Caco-2 (cell line): ENCODE measurements at regions not wholly inside any gene's neighbourhood (a gene's known extent, or its start where the extent isn't known, plus 50 kb on each side); places are given as distances from the start of the nearest gene placed in this dataset.

Experiments
- BruUV-seq: library from RNA; stranded (reverse); fragments of 400-500 nt; replicated peaks from 2 replicates; lab custom pipeline; 2021; lab: Mats Ljungman, UMichigan
- CTCF ChIA-PET: fragments of 300-600 bp; sonication (Branson Sonifier 250); formaldehyde crosslinking; loops from one replicate; lab custom pipeline; 2022; ENCODE audit warnings: antibody characterized with exemption; lab: Charles Lee
- POLR2A ChIA-PET: fragments of 300-600 bp; sonication (Branson Sonifier 250); formaldehyde crosslinking; loops from one replicate; lab custom pipeline; 2022; ENCODE audit warnings: antibody characterized with exemption; lab: Charles Lee
- DNase-seq, 2 experiments: peaks; one replicate each; pipeline versions ENCODE4 v3.0.0 to v3.0.0-alpha.2; 2020 to 2022
- H3K27me3 ChIP-seq: replicated peaks from 2 replicates; pipeline ENCODE4 v1.6.0; 2011; ENCODE audit warnings: low read length; ENCODE audit not compliant: control insufficient read depth, insufficient read depth
- H3K36me3 ChIP-seq: 2 replicates; pipeline ENCODE4 v1.5.1; 2011; ENCODE audit warnings: low read length; ENCODE audit not compliant: control insufficient read depth, insufficient read depth
- H3K4me1 ChIP-seq: fragments of 250-450 bp; sonication (Bioruptor Pico); 2 replicates; pipeline ENCODE4 v1.5.1; 2020; ENCODE audit warnings: mild to moderate bottlenecking
- H3K4me3 ChIP-seq: 2 replicates; pipeline ENCODE4 v1.5.1; 2011; ENCODE audit warnings: low read depth, mild to moderate bottlenecking, control low read depth, low read length
- H3K9me3 ChIP-seq: fragments of 250-450 bp; sonication (Bioruptor Pico); 2 replicates; pipeline ENCODE4 v1.5.1; 2020; ENCODE audit warnings: mild to moderate bottlenecking, moderate library complexity
- H3K27ac Mint-ChIP-seq: one replicate; pipeline ENCODE4 v1.8.0; 2022; ENCODE audit warnings: mixed read lengths; ENCODE audit not compliant: unreplicated experiment
- H3K27me3 Mint-ChIP-seq: one replicate; pipeline ENCODE4 v1.8.0; 2022; ENCODE audit warnings: mixed read lengths; ENCODE audit not compliant: insufficient read depth, unreplicated experiment
- H3K36me3 Mint-ChIP-seq: one replicate; pipeline ENCODE4 v1.8.0; 2022; ENCODE audit warnings: mild to moderate bottlenecking, mixed read lengths; ENCODE audit not compliant: insufficient read depth, unreplicated experiment
- H3K4me1 Mint-ChIP-seq: one replicate; pipeline ENCODE4 v1.8.0; 2022; ENCODE audit warnings: low read depth, mixed read lengths; ENCODE audit not compliant: unreplicated experiment
- H3K4me3 Mint-ChIP-seq: one replicate; pipeline ENCODE4 v1.8.0; 2022; ENCODE audit warnings: mild to moderate bottlenecking, moderate library complexity, mixed read lengths; ENCODE audit not compliant: unreplicated experiment
- H3K9me3 Mint-ChIP-seq: one replicate; pipeline ENCODE4 v1.8.0; 2022; ENCODE audit warnings: mixed read lengths; ENCODE audit not compliant: unreplicated experiment
- CTCF ChIP-seq, 2 experiments: fragments of 200-600 bp in 1 of 2; IDR thresholded peaks; 1 replicate in 1 of 2; 2 replicates in 1 of 2; pipeline versions ENCODE4 v1.5.1 to v1.8.0; 2011 to 2022; ENCODE audit warnings: antibody characterized with exemption in 1 of 2, control low read depth in 1 of 2, inconsistent platforms in 1 of 2, low read depth in 1 of 2, low read length in 1 of 2, mild to moderate bottlenecking in 1 of 2, moderate library complexity in 1 of 2; ENCODE audit not compliant: insufficient read depth in 1 of 2, severe bottlenecking in 1 of 2, unreplicated experiment in 1 of 2
- intact Hi-C: fragments of 100-400 bp; cut with micrococcal nuclease; formaldehyde crosslinking; loops from one replicate; pipeline ENCODE4 v1.10.0; 2022; ENCODE audit not compliant: unreplicated experiment

- Histone ChIP-seq H3K4me1 (no peaks in the 10 kb centered on the region), H3K9me3 (no peaks in the 10 kb centered on the region), H3K27me3 (no peaks in the 10 kb centered on the region), H3K4me3 (no peak overlapping the region), H3K36me3 (no peaks in the 10 kb centered on the region)
- no peak for DNase-seq
- ChIA-PET CTCF (no interaction called here), POLR2A (no interaction called here)
- no TSS peak for BruUV-seq
- H3K4me3 Mint-ChIP-seq = no peak overlapping the region
- H3K9me3 Mint-ChIP-seq = no peaks in the 10 kb centered on the region
- H3K36me3 Mint-ChIP-seq = no peaks in the 10 kb centered on the region
- TF ChIP-seq CTCF (IDR thresholded peaks at IDR 0.05; ENCODE audit: insufficient read depth in 1 of 2, low read depth in 1 of 2, low read length in 1 of 2, severe bottlenecking in 1 of 2, unreplicated experiment in 1 of 2) = no peak
- H3K27me3 Mint-ChIP-seq = no peaks in the 10 kb centered on the region
- intact Hi-C loops = no loop called here
- no peaks in the 10 kb centered on the region for H3K4me1 Mint-ChIP-seq
- H3K27ac Mint-ChIP-seq = no peak overlapping the region
Measured at GRCh38 chr9:81758123-81758797, 68.9 kb upstream of the TLE1 start.

- no TSS peak for BruUV-seq
- DNase-seq = no peak
- Histone ChIP-seq H3K4me3 (no peak overlapping the region), H3K27me3 (no peaks in the 10 kb centered on the region), H3K9me3 (no peaks in the 10 kb centered on the region), H3K4me1 (no peaks in the 10 kb centered on the region), H3K36me3 (no peaks in the 10 kb centered on the region)
- Mint-ChIP-seq H3K36me3 (no peaks in the 10 kb centered on the region), H3K27me3 (no peaks in the 10 kb centered on the region), H3K4me1 (no peaks in the 10 kb centered on the region), H3K27ac (no peak overlapping the region), H3K4me3 (no peak overlapping the region), H3K9me3 (no peaks in the 10 kb centered on the region)
- TF ChIP-seq CTCF (IDR thresholded peaks at IDR 0.05; ENCODE audit: insufficient read depth in 1 of 2, low read depth in 1 of 2, low read length in 1 of 2, severe bottlenecking in 1 of 2, unreplicated experiment in 1 of 2) = no peak
- ChIA-PET POLR2A (no interaction called here), CTCF (no interaction called here)
- intact Hi-C loops = no loop called here
Measured at GRCh38 chr9:81759680-81760215, 70.4 kb upstream of the TLE1 start.

- no peaks in the 10 kb centered on the region for H3K27me3 Mint-ChIP-seq
- ChIA-PET POLR2A (no interaction called here), CTCF (no interaction called here)
- BruUV-seq = no TSS peak
- H3K4me3 Mint-ChIP-seq = no peak overlapping the region
- no peak overlapping the region for H3K4me3 ChIP-seq
- H3K36me3 ChIP-seq = no peaks in the 10 kb centered on the region
- intact Hi-C loops = no loop called here
- H3K36me3 Mint-ChIP-seq = no peaks in the 10 kb centered on the region
- H3K4me1 ChIP-seq = peaks cover 4% of the 10 kb centered on the region; the same call in 1 of the 2 replicates
- no peaks in the 10 kb centered on the region for H3K9me3 Mint-ChIP-seq
- no peak for DNase-seq
- no peaks in the 10 kb centered on the region for H3K27me3 ChIP-seq
- TF ChIP-seq CTCF (IDR thresholded peaks at IDR 0.05; ENCODE audit: insufficient read depth in 1 of 2, low read depth in 1 of 2, low read length in 1 of 2, severe bottlenecking in 1 of 2, unreplicated experiment in 1 of 2) = no peak
- H3K9me3 ChIP-seq = no peaks in the 10 kb centered on the region
- H3K27ac Mint-ChIP-seq = no peak overlapping the region
- no peaks in the 10 kb centered on the region for H3K4me1 Mint-ChIP-seq
Measured at GRCh38 chr9:81767921-81768320, 78.6 kb upstream of the TLE1 start.
